Stomach (tissue), 8 donors: ENCODE measurements at regions not wholly inside any gene's neighbourhood (a gene's known extent, or its start where the extent isn't known, plus 50 kb on each side); places are given as distances from the start of the nearest gene placed in this dataset.

ENCODE experiments used
- DNase-seq, 2 donors: peaks; one replicate each; pipeline versions ENCODE4 v3.0.0 to v3.0.0-alpha.2; 2013 to 2019
- H3K27ac ChIP-seq, 5 donors: fragments of 200-600 bp in 4 of 5; sonication (generic) in 4 of 5; one replicate each; pipeline ENCODE4 v1.5.1; 2013 to 2019; ENCODE audit warnings: mild to moderate bottlenecking in 1 of 5, moderate library complexity in 1 of 5
- H3K27me3 ChIP-seq, 3 donors: fragments of 200-600 bp; sonication (generic); one replicate each; pipeline ENCODE4 v1.5.1; 2017 to 2019; ENCODE audit warnings: mixed run types in 1 of 3
- H3K36me3 ChIP-seq, 4 donors: fragments of 200-600 bp; sonication (generic); 1 replicate in 3 of 4; 2 replicates in 1 of 4; pipeline ENCODE4 v1.5.1; 2016 to 2019
- H3K4me1 ChIP-seq, 4 donors: fragments of 200-600 bp; sonication (generic); one replicate each; pipeline ENCODE4 v1.5.1; 2016 to 2019
- H3K4me3 ChIP-seq, 4 donors: fragments of 200-600 bp; sonication (generic) in 3 of 4; one replicate each; pipeline ENCODE4 v1.5.1; 2016 to 2019; ENCODE audit warnings: mild to moderate bottlenecking in 1 of 4
- H3K9me3 ChIP-seq, 4 donors: fragments of 200-600 bp; sonication (generic); one replicate each; pipeline ENCODE4 v1.5.1; 2016 to 2019
- EP300 ChIP-seq: sonication (generic); formaldehyde crosslinking; IDR thresholded peaks from one replicate; pipeline ENCODE4 v1.6.1; 2017; ENCODE audit warnings: antibody characterized with exemption
- POLR2A ChIP-seq, 4 donors: fragments of 450-650 bp; IDR thresholded peaks; one replicate each; pipeline ENCODE4 v1.6.1; 2016; ENCODE audit warnings: antibody characterized with exemption in 4 of 4, control low read depth in 2 of 4, mild to moderate bottlenecking in 1 of 4, moderate library complexity in 1 of 4
- POLR2AphosphoS5 ChIP-seq, 3 donors: sonication (generic); formaldehyde crosslinking; IDR thresholded peaks; one replicate each; pipeline ENCODE4 v1.6.1; 2016; ENCODE audit warnings: antibody characterized with exemption in 3 of 3
- WGBS, 5 donors: extraction: QIAGEN DNeasy Blood & Tissue Kit in 3 of 5; methylation state at CpG; one replicate each; pipeline versions ENCODE4 v1.1.5 to v1.1.7; 2013 to 2018; 5-methylcytosine and 5-hydroxymethylcytosine counted together
- intact Hi-C: fragments of 100-400 bp; cut with DNase I; formaldehyde crosslinking; loops from one replicate; pipeline ENCODE4 v1.15.1; 2023; ENCODE audit warnings: low total_unique reads
- TF ChIP-seq, protein P1 (sequence below), 7 experiments: fragments of 450-650 bp in 4 of 7; fragments of 200-600 bp in 3 of 7; sonication (generic) in 3 of 7; IDR thresholded peaks; one replicate each; pipeline ENCODE4 v1.5.1; 2016 to 2019; ENCODE audit warnings: antibody characterized with exemption in 7 of 7, control low read depth in 2 of 7, mild to moderate bottlenecking in 1 of 7
- donor health status: healthy with polysubstance abuse.
- donor health status: Bipolar disorder and iron deficiency.
- donor health status: healthy.

DNA sequence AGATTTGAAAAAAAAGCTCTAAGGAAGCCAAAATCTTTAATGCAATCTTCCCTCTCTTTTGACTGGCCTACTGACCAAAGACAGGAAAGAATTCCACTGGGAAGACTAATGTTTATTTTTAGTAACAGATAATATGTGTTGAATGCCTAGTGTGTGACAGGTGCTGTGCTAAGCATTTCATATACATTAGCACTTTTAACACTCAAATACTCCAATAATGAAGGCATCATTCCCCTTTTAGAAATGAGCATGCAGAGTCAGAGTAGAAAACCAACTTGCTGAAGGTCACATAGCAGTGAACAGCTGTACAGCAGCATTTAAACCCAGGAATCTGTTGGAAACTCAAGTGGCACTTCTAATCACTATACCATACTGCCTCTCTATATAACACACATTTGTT, 170.6 kb downstream of the MINAR1 start:
- Histone ChIP-seq H3K27me3 (peaks cover 0 to 4% (median 0%) of the 10 kb centered on the region in 3 donors), H3K9me3 (no peaks in the 10 kb centered on the region), H3K27ac (no peak overlapping the region), H3K36me3 (no peaks in the 10 kb centered on the region), H3K4me1 (no peaks in the 10 kb centered on the region), H3K4me3 (no peak overlapping the region)
- no peak for TF ChIP-seq POLR2AphosphoS5 (IDR thresholded peaks at IDR 0.05)
- TF ChIP-seq EP300, result no peak
- no peak for TF ChIP-seq POLR2A (IDR thresholded peaks at IDR 0.05)
- TF ChIP-seq, protein P1, sequence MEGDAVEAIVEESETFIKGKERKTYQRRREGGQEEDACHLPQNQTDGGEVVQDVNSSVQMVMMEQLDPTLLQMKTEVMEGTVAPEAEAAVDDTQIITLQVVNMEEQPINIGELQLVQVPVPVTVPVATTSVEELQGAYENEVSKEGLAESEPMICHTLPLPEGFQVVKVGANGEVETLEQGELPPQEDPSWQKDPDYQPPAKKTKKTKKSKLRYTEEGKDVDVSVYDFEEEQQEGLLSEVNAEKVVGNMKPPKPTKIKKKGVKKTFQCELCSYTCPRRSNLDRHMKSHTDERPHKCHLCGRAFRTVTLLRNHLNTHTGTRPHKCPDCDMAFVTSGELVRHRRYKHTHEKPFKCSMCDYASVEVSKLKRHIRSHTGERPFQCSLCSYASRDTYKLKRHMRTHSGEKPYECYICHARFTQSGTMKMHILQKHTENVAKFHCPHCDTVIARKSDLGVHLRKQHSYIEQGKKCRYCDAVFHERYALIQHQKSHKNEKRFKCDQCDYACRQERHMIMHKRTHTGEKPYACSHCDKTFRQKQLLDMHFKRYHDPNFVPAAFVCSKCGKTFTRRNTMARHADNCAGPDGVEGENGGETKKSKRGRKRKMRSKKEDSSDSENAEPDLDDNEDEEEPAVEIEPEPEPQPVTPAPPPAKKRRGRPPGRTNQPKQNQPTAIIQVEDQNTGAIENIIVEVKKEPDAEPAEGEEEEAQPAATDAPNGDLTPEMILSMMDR (IDR thresholded peaks at IDR 0.05), result no peak
- no peak for DNase-seq
- intact Hi-C loops, result no loop called here

DNA sequence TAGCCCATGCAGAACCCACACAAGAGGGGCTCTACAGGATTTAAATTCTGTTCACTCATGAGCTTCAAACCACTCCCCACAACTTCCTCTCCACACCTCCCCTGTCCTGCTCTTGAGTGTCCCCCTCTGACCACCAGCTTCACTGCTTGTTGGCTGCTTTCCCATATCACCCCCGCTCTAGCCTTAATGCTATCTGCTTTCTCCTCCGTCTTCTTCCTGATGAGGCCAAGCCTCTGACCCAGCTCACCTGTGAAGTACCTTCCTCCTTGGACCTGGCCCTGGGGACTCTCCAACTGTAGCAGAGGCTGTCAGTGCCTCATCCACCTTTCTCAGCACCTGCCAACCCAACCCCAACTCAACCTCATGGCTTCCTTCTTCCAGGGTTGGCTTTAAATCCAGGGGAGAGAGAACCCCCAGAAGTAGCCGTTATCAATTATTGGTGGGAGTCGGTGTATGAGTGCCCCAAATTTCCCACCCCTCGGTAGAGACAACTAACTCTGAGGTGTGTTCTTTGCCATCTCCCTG, 174.8 kb downstream of the MINAR1 start:
- WGBS, 5 donors, result 87 to 95% (median 92%) methylated on average over 5 of the region's 5 CpGs
- no peak for TF ChIP-seq POLR2A (IDR thresholded peaks at IDR 0.05)
- TF ChIP-seq, protein P1 (IDR thresholded peaks at IDR 0.05), result no peak
- TF ChIP-seq EP300, result no peak
- TF ChIP-seq POLR2AphosphoS5 (IDR thresholded peaks at IDR 0.05), result no peak
- H3K9me3 ChIP-seq, result no peaks in the 10 kb centered on the region
- no peak overlapping the region for H3K27ac ChIP-seq
- H3K4me1 ChIP-seq, result no peaks in the 10 kb centered on the region
- no peaks in the 10 kb centered on the region for H3K36me3 ChIP-seq
- no peak for DNase-seq
- H3K27me3 ChIP-seq, result peaks cover 0 to under 1% (median 0%) of the 10 kb centered on the region in 3 donors
- intact Hi-C loops, result no loop called here
- no peak overlapping the region for H3K4me3 ChIP-seq

DNA sequence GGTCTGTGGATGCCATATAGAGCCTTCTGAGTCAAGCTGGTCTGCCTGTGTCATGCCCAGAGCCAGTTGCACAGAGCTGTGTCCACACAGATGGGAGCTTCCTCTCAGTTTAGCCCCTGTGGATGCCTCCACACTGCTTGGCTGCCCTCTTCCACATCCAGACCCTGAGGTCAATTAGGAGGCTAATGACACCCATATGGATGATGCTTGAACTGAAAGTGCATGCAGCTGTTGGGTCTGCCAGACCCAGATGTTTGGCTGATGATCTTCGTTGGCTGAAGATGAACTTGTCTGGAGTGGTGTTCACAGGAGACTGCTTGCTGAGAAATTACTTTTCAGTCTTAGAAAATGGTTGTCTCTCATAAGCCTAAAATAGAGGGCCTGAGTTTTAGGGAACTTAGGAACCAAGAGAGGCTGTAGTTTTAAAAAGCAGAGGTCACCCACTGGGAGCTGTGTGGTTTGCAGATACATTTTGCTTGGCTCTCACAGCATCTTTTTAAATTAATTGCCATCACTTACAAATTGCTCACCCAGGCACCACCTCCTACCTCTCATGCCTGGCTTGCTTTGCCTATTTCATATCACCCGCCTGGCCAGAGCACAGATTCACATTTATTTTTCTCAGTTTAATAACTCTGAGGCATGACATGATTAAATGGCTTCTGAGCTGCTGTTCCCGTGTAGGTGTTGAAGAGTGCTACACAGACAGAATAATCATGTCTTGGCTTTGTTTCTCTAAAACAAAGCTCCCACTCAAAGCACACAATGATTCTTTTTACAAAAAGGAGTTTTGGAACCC, 176.1 kb downstream of the MINAR1 start:
- TF ChIP-seq POLR2A (IDR thresholded peaks at IDR 0.05) (no peak), POLR2AphosphoS5 (IDR thresholded peaks at IDR 0.05) (no peak), EP300 (no peak)
- TF ChIP-seq, protein P1 (IDR thresholded peaks at IDR 0.05), result no peak
- Histone ChIP-seq H3K9me3 (no peaks in the 10 kb centered on the region), H3K4me3 (no peak overlapping the region), H3K27me3 (peaks cover 0 to 10% (median 0%) of the 10 kb centered on the region in 3 donors), H3K27ac (no peak overlapping the region), H3K36me3 (no peaks in the 10 kb centered on the region), H3K4me1 (no peaks in the 10 kb centered on the region)
- 76 to 81% (median 79%) methylated on average over 3 of the region's 3 CpGs for WGBS, 5 donors
- intact Hi-C loops, result no loop called here
- peak in 1 of 2 donors; percentile 17 for DNase-seq

DNA sequence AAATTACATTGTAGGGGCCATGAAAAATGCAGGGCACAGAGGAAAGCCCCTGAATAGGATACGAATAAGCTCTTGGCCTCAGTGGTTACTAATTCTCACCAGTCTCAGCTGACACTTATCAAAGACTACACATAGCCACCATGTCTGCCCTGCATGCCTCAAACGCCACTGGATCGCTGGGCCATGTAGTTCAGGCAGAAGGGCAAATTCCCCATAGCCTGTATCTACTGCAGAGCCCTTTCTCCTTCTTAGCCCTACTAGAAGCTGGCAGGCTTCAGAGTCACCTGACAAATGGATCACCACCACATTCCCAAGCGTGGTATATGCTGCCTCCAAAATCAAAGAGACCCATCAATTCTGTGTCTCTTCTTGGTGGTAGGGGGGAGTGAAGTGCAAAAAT, 177.4 kb downstream of the MINAR1 start:
- intact Hi-C loops, result no loop called here
- Histone ChIP-seq H3K27me3 (peaks cover 0 to 10% (median 0%) of the 10 kb centered on the region in 3 donors), H3K4me1 (no peaks in the 10 kb centered on the region), H3K4me3 (no peak overlapping the region), H3K9me3 (no peaks in the 10 kb centered on the region), H3K27ac (no peak overlapping the region), H3K36me3 (no peaks in the 10 kb centered on the region)
- DNase-seq, result no peak
- no peak for TF ChIP-seq EP300
- TF ChIP-seq, protein P1 (IDR thresholded peaks at IDR 0.05), result no peak
- no peak for TF ChIP-seq POLR2A (IDR thresholded peaks at IDR 0.05)
- no peak for TF ChIP-seq POLR2AphosphoS5 (IDR thresholded peaks at IDR 0.05)
- 82 to 95% (median 87%) methylated on average over 4 of the region's 4 CpGs for WGBS, 5 donors
